SU-DHL-6 (cell line): ENCODE measurements at regions not wholly inside any gene's neighbourhood (a gene's known extent, or its start where the extent isn't known, plus 50 kb on each side); places are given as distances from the start of the nearest gene placed in this dataset.

Source experiments
- H2AFZ ChIP-seq: fragments of 200-600 bp; sonication (generic); 2 replicates; pipeline ENCODE4 v1.6.1; 2014; ENCODE audit warnings: low read depth, mild to moderate bottlenecking, moderate library complexity, mixed read lengths, antibody characterized with exemption, low read length; ENCODE audit not compliant: severe bottlenecking
- H3F3A ChIP-seq: fragments of 200-600 bp; shearing (Covaris generic); 2 replicates; pipeline ENCODE4 v1.6.0; 2016; ENCODE audit warnings: antibody characterized with exemption, mild to moderate bottlenecking; ENCODE audit not compliant: insufficient read depth
- H3K27ac ChIP-seq: fragments of 200-600 bp; sonication (generic); 2 replicates; pipeline ENCODE4 v1.5.1; 2016; ENCODE audit warnings: low read depth, mild to moderate bottlenecking, low read length, moderate library complexity, mixed read lengths
- H3K27me3 ChIP-seq: fragments of 200-600 bp; sonication (generic), shearing (Covaris generic); 2 replicates; pipeline ENCODE4 v1.6.0; 2014; ENCODE audit warnings: mild to moderate bottlenecking, low read length
- H3K36me3 ChIP-seq: fragments of 200-600 bp; sonication (generic); 2 replicates; pipeline ENCODE4 v1.6.1; 2014; ENCODE audit warnings: mild to moderate bottlenecking, low read length, mixed read lengths
- H3K4me2 ChIP-seq: fragments of 300-600, 200-600 bp; shearing (Covaris generic), sonication (generic); 2 replicates; pipeline ENCODE4 v1.6.0; 2014; ENCODE audit warnings: low read length, low read depth, mild to moderate bottlenecking; ENCODE audit not compliant: poor library complexity, severe bottlenecking
- H3K4me3 ChIP-seq: fragments of 200-600 bp; sonication (generic); 2 replicates; pipeline ENCODE4 v1.5.1; 2014; ENCODE audit warnings: antibody characterized with exemption, low read length, mild to moderate bottlenecking, mixed read lengths; ENCODE audit not compliant: insufficient read depth, poor library complexity, severe bottlenecking
- H3K79me2 ChIP-seq: fragments of 200-600 bp; sonication (generic); 2 replicates; pipeline ENCODE4 v1.6.1; 2014; ENCODE audit warnings: mild to moderate bottlenecking, low read length, moderate library complexity; ENCODE audit not compliant: insufficient read depth
- H3K9ac ChIP-seq: fragments of 200-600 bp; sonication (generic); 2 replicates; pipeline ENCODE4 v1.7.0; 2014; ENCODE audit warnings: mild to moderate bottlenecking, low read length
- H3K9me2 ChIP-seq: fragments of 200-600 bp; sonication (generic); replicated peaks from 2 replicates; pipeline ENCODE4 v1.6.1; 2014; ENCODE audit warnings: low read length; ENCODE audit not compliant: insufficient read depth
- H3K9me3 ChIP-seq: fragments of 200-600 bp; sonication (generic); 2 replicates; pipeline ENCODE4 v1.6.1; 2014; ENCODE audit warnings: low read length, mixed read lengths; ENCODE audit not compliant: insufficient read depth
- H4K20me1 ChIP-seq: fragments of 200-600 bp; sonication (generic); 2 replicates; pipeline ENCODE4 v1.6.1; 2014; ENCODE audit warnings: low read depth, mild to moderate bottlenecking, antibody characterized with exemption, low read length, moderate library complexity, mixed read lengths
- EZH2phosphoT487 ChIP-seq: fragments of 200-600 bp; sonication (generic), shearing (Covaris generic); conservative IDR thresholded peaks from 2 replicates; pipeline ENCODE4 v1.6.1; 2018; ENCODE audit warnings: mild to moderate bottlenecking, antibody characterized with exemption, low read length, moderate library complexity, mixed read lengths
- TF ChIP-seq, protein P1 (sequence below): fragments of 200-600 bp; sonication (generic); IDR thresholded peaks from one replicate; pipeline ENCODE4 v1.5.1; 2017; ENCODE audit warnings: antibody characterized with exemption, mild to moderate bottlenecking, low read length, moderate library complexity; ENCODE audit not compliant: insufficient read depth, poor library complexity, severe bottlenecking

DNA sequence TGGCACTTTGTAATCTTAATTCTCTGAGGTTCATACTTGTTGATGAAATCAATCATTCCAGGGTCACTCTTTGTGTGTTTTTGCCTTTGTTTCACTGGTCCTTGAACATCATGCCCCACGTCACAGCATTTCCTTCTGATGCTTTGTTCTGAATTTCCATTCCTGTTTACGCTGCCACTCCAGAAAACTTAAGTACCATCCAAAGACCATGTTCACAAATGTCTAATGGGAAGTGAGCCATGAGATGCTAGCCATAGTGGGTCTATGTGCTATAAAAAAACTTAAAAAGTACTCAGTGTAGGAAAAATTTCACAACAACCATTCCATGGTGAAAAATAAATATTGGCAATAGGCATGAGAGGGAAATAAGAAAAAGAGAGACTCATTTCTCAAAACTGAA is 232.0 kb downstream of the IBTK start:
- H3K79me2 ChIP-seq = no peaks in the 10 kb centered on the region
- TF ChIP-seq, protein P1, sequence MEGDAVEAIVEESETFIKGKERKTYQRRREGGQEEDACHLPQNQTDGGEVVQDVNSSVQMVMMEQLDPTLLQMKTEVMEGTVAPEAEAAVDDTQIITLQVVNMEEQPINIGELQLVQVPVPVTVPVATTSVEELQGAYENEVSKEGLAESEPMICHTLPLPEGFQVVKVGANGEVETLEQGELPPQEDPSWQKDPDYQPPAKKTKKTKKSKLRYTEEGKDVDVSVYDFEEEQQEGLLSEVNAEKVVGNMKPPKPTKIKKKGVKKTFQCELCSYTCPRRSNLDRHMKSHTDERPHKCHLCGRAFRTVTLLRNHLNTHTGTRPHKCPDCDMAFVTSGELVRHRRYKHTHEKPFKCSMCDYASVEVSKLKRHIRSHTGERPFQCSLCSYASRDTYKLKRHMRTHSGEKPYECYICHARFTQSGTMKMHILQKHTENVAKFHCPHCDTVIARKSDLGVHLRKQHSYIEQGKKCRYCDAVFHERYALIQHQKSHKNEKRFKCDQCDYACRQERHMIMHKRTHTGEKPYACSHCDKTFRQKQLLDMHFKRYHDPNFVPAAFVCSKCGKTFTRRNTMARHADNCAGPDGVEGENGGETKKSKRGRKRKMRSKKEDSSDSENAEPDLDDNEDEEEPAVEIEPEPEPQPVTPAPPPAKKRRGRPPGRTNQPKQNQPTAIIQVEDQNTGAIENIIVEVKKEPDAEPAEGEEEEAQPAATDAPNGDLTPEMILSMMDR = no peak
- no peak for TF ChIP-seq EZH2phosphoT487
- no peak overlapping the region for H3K4me2 ChIP-seq
- no peak overlapping the region for H3K27ac ChIP-seq
- H2AFZ ChIP-seq = no peak overlapping the region
- H3K27me3 ChIP-seq = no peaks in the 10 kb centered on the region
- no peaks in the 10 kb centered on the region for H4K20me1 ChIP-seq
- H3K9me2 ChIP-seq = no peaks in the 10 kb centered on the region
- H3K9me3 ChIP-seq = no peaks in the 10 kb centered on the region
- H3F3A ChIP-seq = no peaks in the 10 kb centered on the region
- H3K4me3 ChIP-seq = no peak overlapping the region
- H3K36me3 ChIP-seq = no peaks in the 10 kb centered on the region
- H3K9ac ChIP-seq = no peak overlapping the region

DNA sequence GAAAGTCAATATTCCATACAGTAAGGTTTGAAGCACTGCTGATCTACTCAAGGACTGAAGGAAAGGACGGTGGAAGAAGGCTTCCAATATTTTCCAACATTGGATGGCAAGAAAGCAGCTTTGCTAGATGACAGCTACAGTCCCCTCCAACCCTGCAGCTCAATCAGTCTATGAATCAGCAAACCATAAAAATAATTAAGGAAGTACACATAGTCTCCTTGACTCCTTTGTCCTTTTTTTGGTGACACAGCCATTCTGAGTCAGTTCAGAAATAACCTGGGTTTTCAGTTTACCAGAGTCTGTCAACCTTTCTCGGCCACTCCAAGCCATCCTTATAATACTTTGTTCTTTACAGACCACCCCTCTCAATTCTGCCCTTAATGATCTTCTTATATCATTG is 232.5 kb downstream of the IBTK start:
- H3K9me2 ChIP-seq = no peaks in the 10 kb centered on the region
- TF ChIP-seq, protein P1 = no peak
- TF ChIP-seq EZH2phosphoT487 = no peak
- H4K20me1 ChIP-seq = no peaks in the 10 kb centered on the region
- no peaks in the 10 kb centered on the region for H3K9me3 ChIP-seq
- no peak overlapping the region for H2AFZ ChIP-seq
- H3K36me3 ChIP-seq = no peaks in the 10 kb centered on the region
- H3K27me3 ChIP-seq = no peaks in the 10 kb centered on the region
- no peaks in the 10 kb centered on the region for H3F3A ChIP-seq
- H3K4me2 ChIP-seq = no peak overlapping the region
- H3K4me3 ChIP-seq = no peak overlapping the region
- H3K27ac ChIP-seq = no peak overlapping the region
- H3K9ac ChIP-seq = no peak overlapping the region
- H3K79me2 ChIP-seq = no peaks in the 10 kb centered on the region

DNA sequence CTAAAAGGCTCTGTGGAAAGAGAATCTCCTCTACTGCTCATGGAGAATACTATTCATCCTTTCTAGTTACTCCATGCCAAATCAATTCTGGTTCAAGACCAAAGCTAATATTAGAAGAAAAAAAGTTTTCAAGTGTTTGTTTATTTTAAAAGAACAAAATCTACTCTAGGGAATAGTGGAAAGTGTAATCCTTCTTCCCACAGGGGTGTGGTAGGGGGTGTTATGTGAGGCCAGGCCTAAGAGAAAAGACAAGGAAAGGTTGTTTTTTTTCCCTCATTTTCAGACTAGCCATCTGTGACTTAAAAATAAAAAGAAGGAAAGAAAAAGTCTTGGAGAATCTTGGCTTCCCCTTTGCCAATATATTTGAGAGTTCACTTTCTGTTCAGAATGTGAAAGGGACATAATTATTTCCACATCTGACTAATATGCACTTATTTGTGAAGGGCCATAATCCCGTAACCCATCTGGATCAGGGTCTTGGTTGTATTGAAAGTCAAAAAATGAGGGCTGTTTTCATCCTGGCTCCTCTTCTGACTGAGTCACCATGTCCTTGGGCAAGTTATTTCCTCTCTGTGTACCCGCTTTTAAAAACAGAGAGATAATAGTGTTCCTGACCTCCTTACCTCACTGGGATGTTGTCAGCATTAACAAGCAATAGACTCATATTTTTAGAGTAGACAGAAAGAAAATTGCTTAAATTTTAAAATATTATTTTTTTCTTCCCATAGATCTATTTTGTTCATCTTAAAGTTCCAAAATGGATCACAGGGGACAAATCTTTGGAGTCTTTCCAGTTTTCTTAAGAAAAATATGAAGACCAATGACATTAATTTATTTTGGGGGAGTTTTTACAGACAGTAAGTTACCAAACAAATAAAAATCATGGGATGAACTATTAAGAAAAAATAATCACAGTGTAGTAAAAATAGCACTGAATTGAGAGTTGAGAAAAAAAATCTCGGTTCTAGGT is 233.7 kb downstream of the IBTK start:
- no peak overlapping the region for H3K4me3 ChIP-seq
- H3K79me2 ChIP-seq = no peaks in the 10 kb centered on the region
- no peak overlapping the region for H3K9ac ChIP-seq
- no peak overlapping the region for H3K4me2 ChIP-seq
- H3K9me3 ChIP-seq = no peaks in the 10 kb centered on the region
- H3K36me3 ChIP-seq = no peaks in the 10 kb centered on the region
- no peaks in the 10 kb centered on the region for H3K9me2 ChIP-seq
- no peak overlapping the region for H3K27ac ChIP-seq
- no peaks in the 10 kb centered on the region for H3K27me3 ChIP-seq
- H2AFZ ChIP-seq = no peak overlapping the region
- no peaks in the 10 kb centered on the region for H3F3A ChIP-seq
- TF ChIP-seq EZH2phosphoT487 = no peak
- H4K20me1 ChIP-seq = no peaks in the 10 kb centered on the region

DNA sequence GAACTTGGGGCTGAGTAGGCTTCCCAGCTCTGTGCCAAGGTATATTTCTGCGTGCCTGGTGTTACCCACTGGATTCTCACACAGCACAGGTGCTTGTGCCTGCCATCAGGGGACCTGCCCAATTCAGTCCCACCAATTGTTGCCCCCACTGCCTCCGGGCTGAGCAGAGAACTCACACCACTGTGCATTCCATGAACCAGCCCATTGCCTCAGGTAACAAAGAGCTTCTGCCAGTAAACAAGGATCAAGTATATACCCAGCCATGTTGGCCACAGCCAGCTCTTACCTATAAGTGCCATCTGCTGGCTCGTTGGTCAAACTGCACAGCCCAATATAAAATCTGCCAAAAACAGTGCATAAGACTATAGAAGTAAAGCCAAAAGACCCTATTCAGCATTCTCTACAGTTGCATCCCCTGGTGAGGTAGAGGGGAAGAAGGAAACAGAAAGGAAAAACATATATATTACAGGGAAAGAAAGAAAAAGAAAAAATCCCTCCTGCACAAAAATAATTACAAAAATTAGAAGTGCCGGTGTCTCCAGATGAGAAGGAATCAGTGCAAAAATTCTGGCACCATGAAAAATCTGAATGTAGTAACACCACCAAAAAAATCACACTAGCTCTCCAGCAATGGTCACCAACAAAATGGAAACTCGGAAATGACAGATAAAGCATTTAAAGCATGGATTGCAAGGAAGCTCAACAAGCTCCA is 241.4 kb downstream of the IBTK start:
- H3K4me3 ChIP-seq = no peak overlapping the region
- H3K79me2 ChIP-seq = no peaks in the 10 kb centered on the region
- no peaks in the 10 kb centered on the region for H3F3A ChIP-seq
- H2AFZ ChIP-seq = no peak overlapping the region
- no peaks in the 10 kb centered on the region for H4K20me1 ChIP-seq
- no peak for TF ChIP-seq EZH2phosphoT487
- TF ChIP-seq, protein P1 = peak; percentile 42
- no peaks in the 10 kb centered on the region for H3K9me2 ChIP-seq
- no peaks in the 10 kb centered on the region for H3K36me3 ChIP-seq
- H3K4me2 ChIP-seq = no peak overlapping the region
- H3K27me3 ChIP-seq = no peaks in the 10 kb centered on the region
- H3K27ac ChIP-seq = no peak overlapping the region
- H3K9me3 ChIP-seq = no peaks in the 10 kb centered on the region
- no peak overlapping the region for H3K9ac ChIP-seq
